Left forelimb (tissue), 1 donor: ENCODE measurements at regions not wholly inside any gene's neighbourhood (a gene's known extent, or its start where the extent isn't known, plus 50 kb on each side); places are given as distances from the start of the nearest gene placed in this dataset.

Experiments
- DNase-seq: peaks from one replicate; pipeline ENCODE4 v3.0.0-alpha.2; 2018; ENCODE audit warnings: low spot score

- DNase-seq: no peak
These were observed 195.0 kb downstream of the FOXL1 start for GRCh38 chr16:86773354-86773715.

- no peak for DNase-seq
These were observed 196.6 kb downstream of the FOXL1 start for GRCh38 chr16:86774931-86775330.

GRCh38 chr16:86775511-86775921 is 197.2 kb downstream of the FOXL1 start:
- no peak for DNase-seq

- DNase-seq: no peak
These were observed 199.1 kb downstream of the FOXL1 start for GRCh38 chr16:86777381-86777946.

- no peak for DNase-seq
These were observed 199.9 kb downstream of the FOXL1 start for GRCh38 chr16:86778108-86778745.

GRCh38 chr16:86778978-86779377 is 200.6 kb downstream of the FOXL1 start:
- no peak for DNase-seq

GRCh38 chr16:86781046-86781445 is 202.7 kb downstream of the FOXL1 start:
- DNase-seq: no peak

GRCh38 chr16:86783636-86784626 is 205.6 kb downstream of the FOXL1 start:
- DNase-seq: no peak

GRCh38 chr16:86786338-86786737 is 208.0 kb downstream of the FOXL1 start:
- no peak for DNase-seq

GRCh38 chr16:86786994-86787393 is 208.6 kb downstream of the FOXL1 start:
- DNase-seq: no peak

GRCh38 chr16:86787538-86787937 is 209.2 kb downstream of the FOXL1 start:
- DNase-seq: no peak

GRCh38 chr16:86789621-86790051 is 211.3 kb downstream of the FOXL1 start:
- no peak for DNase-seq

- no peak for DNase-seq
These were observed 213.1 kb downstream of the FOXL1 start for GRCh38 chr16:86791287-86792035.

- no peak for DNase-seq
These were observed 216.0 kb downstream of the FOXL1 start for GRCh38 chr16:86794216-86794864.

GRCh38 chr16:86797700-86798099 is 219.4 kb downstream of the FOXL1 start:
- no peak for DNase-seq

- DNase-seq: no peak
These were observed 220.1 kb downstream of the FOXL1 start for GRCh38 chr16:86798247-86799041.

GRCh38 chr16:86799367-86799766 is 221.0 kb downstream of the FOXL1 start:
- no peak for DNase-seq

GRCh38 chr16:86800894-86801293 is 222.5 kb downstream of the FOXL1 start:
- DNase-seq: no peak

GRCh38 chr16:86802013-86802412 is 223.7 kb downstream of the FOXL1 start:
- no peak for DNase-seq

GRCh38 chr16:86805188-86805587 is 226.8 kb downstream of the FOXL1 start:
- DNase-seq: no peak
